Spleen (tissue), 11 donors: ENCODE measurements at regions not wholly inside any gene's neighbourhood (a gene's known extent, or its start where the extent isn't known, plus 50 kb on each side); places are given as distances from the start of the nearest gene placed in this dataset.

ENCODE experiments used
- DNase-seq: peaks from one replicate; pipeline ENCODE4 v3.0.0-alpha.2; 2020
- H3K27ac ChIP-seq, 8 donors: fragments of 200-600 bp; sonication (generic) in 7 of 8; 1 replicate in 4 of 8; 2 replicates in 4 of 8; pipeline versions ENCODE4 v1.5.0 to v1.8.0; 2016 to 2021; ENCODE audit warnings: inconsistent platforms in 4 of 8, mild to moderate bottlenecking in 4 of 8, moderate library complexity in 1 of 8
- H3K27me3 ChIP-seq, 7 donors: fragments of 200-600 bp; sonication (generic) in 6 of 7; replicated peaks in 1 of 7; 1 replicate in 4 of 7; 2 replicates in 3 of 7; pipeline versions ENCODE4 v1.5.0 to v1.8.0; 2016 to 2021; ENCODE audit warnings: inconsistent platforms in 3 of 7, mild to moderate bottlenecking in 1 of 7
- H3K36me3 ChIP-seq, 6 donors: fragments of 200-600 bp; sonication (generic) in 5 of 6; 1 replicate in 4 of 6; 2 replicates in 2 of 6; pipeline versions ENCODE4 v1.5.0 to v1.8.0; 2016 to 2021; ENCODE audit warnings: inconsistent platforms in 2 of 6
- H3K4me1 ChIP-seq, 6 donors: fragments of 200-600 bp; sonication (generic) in 5 of 6; 1 replicate in 3 of 6; 2 replicates in 3 of 6; pipeline versions ENCODE4 v1.5.0 to v1.8.0; 2016 to 2021; ENCODE audit warnings: inconsistent platforms in 3 of 6
- H3K4me3 ChIP-seq, 8 donors: fragments of 200-600 bp; sonication (generic) in 7 of 8; 1 replicate in 4 of 8; 2 replicates in 4 of 8; pipeline versions ENCODE4 v1.5.0 to v1.8.0; 2016 to 2021; ENCODE audit warnings: inconsistent platforms in 4 of 8, mild to moderate bottlenecking in 4 of 8, moderate library complexity in 2 of 8
- H3K9me3 ChIP-seq, 8 donors: fragments of 200-600 bp; sonication (generic) in 7 of 8; 1 replicate in 4 of 8; 2 replicates in 4 of 8; pipeline versions ENCODE4 v1.5.0 to v1.8.0; 2016 to 2021; ENCODE audit warnings: inconsistent platforms in 4 of 8
- POLR2A ChIP-seq, 3 donors: fragments of 450-650 bp; IDR thresholded peaks; one replicate each; pipeline ENCODE4 v1.5.1; 2017; ENCODE audit warnings: antibody characterized with exemption in 3 of 3, mild to moderate bottlenecking in 1 of 3
- POLR2AphosphoS5 ChIP-seq, 3 donors: sonication (generic); formaldehyde crosslinking; IDR thresholded peaks; one replicate each; pipeline ENCODE4 v1.5.1; 2017; ENCODE audit warnings: antibody characterized with exemption in 3 of 3
- WGBS, 5 donors: extraction: QIAGEN DNeasy Blood & Tissue Kit in 3 of 5; methylation state at CpG; one replicate each; pipeline versions ENCODE4 v1.1.5 to v1.1.7; 2013 to 2018; 5-methylcytosine and 5-hydroxymethylcytosine counted together
- intact Hi-C: fragments of 100-400 bp; cut with DNase I; formaldehyde crosslinking; loops from one replicate; pipeline ENCODE4 v1.15.0; 2023; ENCODE audit warnings: low total_unique reads
- TF ChIP-seq, protein P1 (sequence below), 11 experiments: fragments of 200-600 bp in 7 of 11; fragments of 450-650 bp in 4 of 11; sonication (generic) in 4 of 11; IDR thresholded peaks in 8 of 11; conservative IDR thresholded peaks in 3 of 11; 1 replicate in 7 of 11; 2 replicates in 4 of 11; pipeline versions ENCODE4 v1.4.0 to v1.8.0; 2016 to 2021; ENCODE audit warnings: antibody characterized with exemption in 11 of 11, inconsistent platforms in 4 of 11, mild to moderate bottlenecking in 1 of 11
- donor health status: healthy with polysubstance abuse.
- donor health status: DM: no; HTN: no; CAD: no; lungs with moderate emphysema.
- donor health status: DM: no; HTN: no; CAD: no.
- donor health status: Bipolar disorder and iron deficiency.
- donor health status: healthy.
- donor health status: DM: no; HTN: no; CAD: no.
- donor health status: DM: yes; HTN: yes; CAD: no.

DNA sequence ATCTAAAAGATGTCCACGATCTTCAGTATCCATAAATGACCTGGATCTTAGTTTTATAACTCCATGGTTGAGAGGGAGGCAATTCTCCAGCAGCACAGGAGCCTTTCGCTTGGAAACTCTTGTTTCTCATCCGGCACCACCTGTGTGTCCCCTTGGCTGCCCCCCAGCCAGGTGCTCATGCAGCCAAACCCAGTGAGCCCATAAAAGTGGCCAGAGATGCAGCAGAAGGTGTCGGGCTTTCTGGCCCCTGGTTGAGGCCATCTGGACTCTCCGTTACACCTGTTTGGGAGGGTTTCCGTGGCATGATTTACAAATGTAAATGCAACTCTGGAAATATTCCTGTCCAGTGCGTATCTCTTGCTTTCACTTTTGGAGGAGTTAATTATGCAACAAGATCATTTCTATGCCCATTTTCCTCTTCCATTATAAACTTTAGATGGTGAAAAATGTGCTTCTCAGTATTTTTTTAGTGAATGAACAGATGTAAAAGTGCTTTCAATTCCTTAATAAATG is 291.1 kb downstream of the DIO2 start:
- TF ChIP-seq POLR2A (IDR thresholded peaks at IDR 0.05), result no peak
- TF ChIP-seq POLR2AphosphoS5 (IDR thresholded peaks at IDR 0.05), result no peak
- TF ChIP-seq, protein P1, sequence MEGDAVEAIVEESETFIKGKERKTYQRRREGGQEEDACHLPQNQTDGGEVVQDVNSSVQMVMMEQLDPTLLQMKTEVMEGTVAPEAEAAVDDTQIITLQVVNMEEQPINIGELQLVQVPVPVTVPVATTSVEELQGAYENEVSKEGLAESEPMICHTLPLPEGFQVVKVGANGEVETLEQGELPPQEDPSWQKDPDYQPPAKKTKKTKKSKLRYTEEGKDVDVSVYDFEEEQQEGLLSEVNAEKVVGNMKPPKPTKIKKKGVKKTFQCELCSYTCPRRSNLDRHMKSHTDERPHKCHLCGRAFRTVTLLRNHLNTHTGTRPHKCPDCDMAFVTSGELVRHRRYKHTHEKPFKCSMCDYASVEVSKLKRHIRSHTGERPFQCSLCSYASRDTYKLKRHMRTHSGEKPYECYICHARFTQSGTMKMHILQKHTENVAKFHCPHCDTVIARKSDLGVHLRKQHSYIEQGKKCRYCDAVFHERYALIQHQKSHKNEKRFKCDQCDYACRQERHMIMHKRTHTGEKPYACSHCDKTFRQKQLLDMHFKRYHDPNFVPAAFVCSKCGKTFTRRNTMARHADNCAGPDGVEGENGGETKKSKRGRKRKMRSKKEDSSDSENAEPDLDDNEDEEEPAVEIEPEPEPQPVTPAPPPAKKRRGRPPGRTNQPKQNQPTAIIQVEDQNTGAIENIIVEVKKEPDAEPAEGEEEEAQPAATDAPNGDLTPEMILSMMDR (IDR thresholded peaks at IDR 0.05 in 8 of 11, conservative IDR thresholded peaks at IDR 0.05 in 3 of 11), result no peak
- H3K4me1 ChIP-seq, result no peaks in the 10 kb centered on the region
- H3K36me3 ChIP-seq, result no peaks in the 10 kb centered on the region
- intact Hi-C loops, result no loop called here
- WGBS, 5 donors, result 75 to 81% (median 79%) methylated on average over 7 of the region's 7 CpGs
- no peaks in the 10 kb centered on the region for H3K27me3 ChIP-seq
- H3K9me3 ChIP-seq, result peaks cover 0 to 35% (median 14%) of the 10 kb centered on the region in 8 donors
- H3K4me3 ChIP-seq, result no peak overlapping the region
- DNase-seq, result peak; percentile 46
- H3K27ac ChIP-seq, result no peak overlapping the region
